GM19463 (cell line): ENCODE measurements at regions not wholly inside any gene's neighbourhood (a gene's known extent, or its start where the extent isn't known, plus 50 kb on each side); places are given as distances from the start of the nearest gene placed in this dataset.

Experiments
- ATAC-seq: cut with Tn5 transposase; IDR thresholded peaks from one replicate; pipeline ENCODE4 v1.9.1; 2021; ENCODE audit warnings: mild to moderate bottlenecking, moderate library complexity; ENCODE audit not compliant: unreplicated experiment

DNA sequence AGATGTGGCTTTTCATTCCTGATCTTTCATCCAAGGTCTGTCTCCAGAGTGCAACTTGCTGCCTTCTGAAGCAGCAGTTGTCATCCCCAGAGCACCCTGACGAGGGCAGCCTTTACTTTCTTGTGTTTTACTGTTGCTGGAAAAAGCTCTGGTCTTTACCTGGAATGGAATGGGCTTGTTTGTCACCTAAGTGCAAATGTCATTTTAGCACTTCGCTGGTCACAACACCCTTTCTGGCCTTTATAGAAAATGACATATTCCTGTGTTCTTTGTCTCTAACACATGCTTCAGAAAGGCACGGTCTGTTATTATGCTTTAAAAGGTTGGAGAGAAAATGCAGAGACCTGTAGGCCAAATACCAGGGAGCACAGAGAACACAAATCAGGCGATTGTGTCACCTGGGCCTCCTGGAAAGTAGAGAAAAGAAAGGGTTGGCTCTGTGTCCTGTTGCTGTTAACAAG, 332.7 kb upstream of the IGFBP7 start:
- ATAC-seq = peak; percentile 67

DNA sequence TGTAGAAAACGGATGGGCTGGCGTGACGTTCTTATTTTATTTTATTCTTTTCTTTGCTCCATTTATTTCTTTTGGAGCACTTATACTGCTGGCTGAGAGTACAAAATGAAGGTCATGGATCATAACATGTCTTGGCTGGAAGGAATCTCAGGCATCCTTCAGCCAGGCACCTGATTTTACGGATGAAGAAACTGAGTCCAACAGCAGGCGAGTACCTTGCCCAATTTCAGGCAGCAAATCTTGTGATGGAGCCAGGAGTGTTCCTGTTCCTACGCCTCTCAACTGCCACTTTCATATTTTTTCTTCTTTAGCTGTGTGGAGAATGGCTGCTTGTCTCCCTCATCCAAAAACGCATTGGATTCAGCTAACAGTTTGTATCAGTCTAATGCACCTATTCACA, 332.1 kb upstream of the IGFBP7 start:
- ATAC-seq = no peak

GRCh38 chr4:57437649-57438048, 327.5 kb upstream of the IGFBP7 start:
- no peak for ATAC-seq

DNA sequence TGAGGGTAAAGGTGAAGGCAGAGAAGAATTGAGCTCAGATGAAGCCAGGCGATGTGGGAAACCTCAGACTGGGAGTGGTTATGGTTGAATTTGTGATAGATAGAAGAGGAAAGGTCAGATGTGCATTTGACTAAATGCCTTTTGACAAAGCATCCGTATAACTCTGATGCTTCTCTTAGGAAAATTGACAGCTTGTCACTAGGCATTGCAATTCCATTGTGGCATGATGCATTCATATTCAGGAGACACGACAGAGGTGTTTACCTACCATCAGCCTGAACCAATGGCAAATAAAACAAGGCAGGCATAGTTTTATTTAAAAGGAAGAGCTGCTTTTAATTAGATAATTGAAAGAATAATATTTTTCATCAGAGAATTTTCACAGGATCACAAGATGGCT, 325.1 kb upstream of the IGFBP7 start:
- ATAC-seq = no peak

DNA sequence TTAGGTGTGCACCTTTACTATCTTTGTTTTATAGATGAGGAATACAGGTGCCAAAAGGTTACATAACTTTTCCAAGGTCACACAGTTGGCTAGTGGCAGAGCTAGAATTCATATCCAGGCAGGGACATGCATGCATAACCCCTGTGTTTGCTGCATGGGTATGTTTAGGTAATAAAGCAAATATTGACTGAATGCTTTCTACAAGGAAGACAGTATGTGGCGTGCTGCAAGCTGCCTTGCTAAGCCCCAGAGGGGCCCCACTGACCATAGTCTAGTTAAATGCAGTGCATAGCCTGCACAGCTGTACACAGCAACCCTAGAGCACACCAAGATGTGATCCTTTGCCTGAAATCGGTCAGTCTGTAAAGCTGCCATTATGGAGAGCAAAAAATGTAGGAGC, 320.5 kb upstream of the IGFBP7 start:
- no peak for ATAC-seq

DNA sequence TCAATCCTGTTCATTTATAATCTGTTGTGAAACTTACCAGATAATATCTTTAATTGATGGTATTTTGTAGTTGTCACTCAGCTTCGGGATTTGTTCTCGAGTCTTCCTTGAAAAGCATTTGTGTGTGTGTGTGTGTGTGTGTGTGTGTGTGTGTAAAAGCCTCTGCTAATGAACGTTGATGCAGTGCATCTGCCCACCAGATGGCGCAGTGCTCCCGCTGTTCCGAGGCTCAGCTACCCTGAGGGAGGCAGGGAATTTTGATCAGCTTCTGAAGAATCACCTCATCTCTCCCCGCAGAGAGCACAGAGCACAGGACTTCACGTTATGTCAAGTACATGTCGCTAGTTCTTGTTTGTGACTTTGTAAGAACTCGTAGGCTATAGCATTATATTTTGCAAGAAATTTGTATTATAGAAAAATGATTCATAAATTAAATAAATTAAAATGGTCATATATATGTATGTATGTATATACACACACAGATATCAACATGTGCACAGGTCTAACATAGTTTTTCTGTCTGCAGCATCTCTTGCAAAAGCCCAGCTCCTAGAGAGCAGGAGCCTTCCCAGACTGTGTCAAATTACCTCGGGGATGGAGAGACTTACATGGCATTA, 316.7 kb upstream of the IGFBP7 start:
- peak; percentile 87 for ATAC-seq

DNA sequence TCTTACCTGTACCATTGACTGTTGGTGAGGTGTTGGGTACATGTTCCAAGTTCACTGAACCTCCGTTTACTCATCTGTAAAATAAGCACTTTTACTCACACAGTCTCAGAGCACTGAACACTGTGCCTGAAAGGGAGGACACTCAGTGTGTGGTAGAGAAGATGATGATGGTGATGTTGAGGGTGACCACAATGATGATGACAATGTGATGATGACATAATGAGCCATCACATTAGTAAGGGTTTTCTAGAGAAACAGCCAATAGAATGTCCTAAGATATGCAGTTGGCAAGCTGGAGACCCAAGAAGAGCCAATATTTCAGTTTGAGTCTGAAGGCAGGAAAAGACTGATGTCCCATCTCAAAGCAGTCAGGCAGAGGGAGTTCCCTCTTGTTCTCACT, 315.4 kb upstream of the IGFBP7 start:
- ATAC-seq = no peak

- ATAC-seq = no peak
Observed at GRCh38 chr4:57424232-57424897, 314.2 kb upstream of the IGFBP7 start.

DNA sequence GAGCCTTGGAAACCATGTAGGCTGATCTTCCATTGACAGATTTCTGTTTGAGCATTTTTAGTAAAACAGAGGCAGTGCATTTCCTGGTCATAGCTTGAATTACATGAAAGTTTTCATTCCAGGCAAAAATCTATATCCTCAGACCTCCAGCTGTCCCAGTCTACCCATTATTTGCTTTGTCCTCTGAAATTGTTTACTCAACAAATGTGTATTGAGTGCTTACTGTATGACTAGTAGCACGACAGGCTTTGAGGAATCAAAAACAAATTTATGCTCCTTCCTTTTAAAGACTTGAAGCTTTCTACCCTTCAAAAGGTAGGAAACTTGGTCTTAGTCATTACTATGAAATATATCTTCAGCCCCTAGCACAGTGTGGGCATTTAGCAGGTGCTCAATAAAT, 307.9 kb upstream of the IGFBP7 start:
- no peak for ATAC-seq

- ATAC-seq = no peak
Observed at GRCh38 chr4:57412259-57413054, 302.3 kb upstream of the IGFBP7 start.

DNA sequence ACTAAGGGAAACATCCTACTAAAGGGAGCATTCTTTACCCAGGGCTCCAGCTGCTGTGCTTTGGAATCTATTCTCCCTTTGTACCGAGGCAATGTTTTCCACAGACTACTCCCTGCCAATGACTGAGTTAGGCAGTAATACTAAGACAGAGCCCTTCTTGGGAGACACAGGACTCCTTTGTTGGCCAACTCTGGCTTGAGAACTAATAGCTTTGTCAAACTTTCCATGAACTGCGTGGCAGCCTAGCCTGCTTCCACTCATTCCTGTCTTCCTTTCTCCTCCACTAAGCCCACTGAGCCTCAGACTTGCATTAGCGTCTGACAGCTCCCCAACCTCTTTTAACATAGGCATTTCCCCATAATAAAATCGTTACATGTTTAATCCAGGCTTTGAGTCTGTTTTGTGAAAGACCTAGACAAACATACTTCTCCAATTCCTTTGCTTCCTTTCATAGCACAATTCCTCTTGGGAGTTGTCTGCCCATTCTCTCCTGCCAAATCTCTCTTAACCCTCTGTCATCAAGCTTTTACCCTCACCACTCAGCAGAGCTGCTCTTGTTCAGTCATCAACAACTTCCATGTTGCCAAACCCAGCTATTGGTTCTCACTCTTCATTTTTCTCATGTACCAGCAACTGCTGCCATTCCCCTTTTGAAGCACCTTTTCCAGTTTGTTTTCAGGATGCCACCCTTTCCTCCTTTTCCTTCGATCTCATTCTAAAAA, 300.3 kb upstream of the IGFBP7 start:
- no peak for ATAC-seq

DNA sequence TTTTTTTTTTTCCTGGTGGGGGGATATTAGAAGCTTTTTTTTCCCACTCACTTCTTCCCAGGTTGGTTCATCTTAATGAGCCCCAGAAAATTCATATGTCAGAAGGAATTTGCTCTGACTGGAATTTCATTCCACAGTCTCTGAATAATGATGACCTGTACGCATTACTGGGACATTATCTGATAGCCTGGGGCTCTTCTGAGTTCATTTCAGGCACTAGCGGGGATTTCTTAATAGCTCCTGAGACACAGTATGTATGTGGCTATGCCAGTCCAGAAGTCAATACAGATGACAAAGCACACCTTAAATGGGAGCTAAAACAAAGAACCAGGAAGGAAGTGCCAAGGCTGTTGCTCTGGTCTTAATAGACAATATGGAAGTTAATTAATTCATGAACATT, 295.2 kb upstream of the IGFBP7 start:
- no peak for ATAC-seq

- no peak for ATAC-seq
Observed at GRCh38 chr4:57404483-57404882, 294.3 kb upstream of the IGFBP7 start.

DNA sequence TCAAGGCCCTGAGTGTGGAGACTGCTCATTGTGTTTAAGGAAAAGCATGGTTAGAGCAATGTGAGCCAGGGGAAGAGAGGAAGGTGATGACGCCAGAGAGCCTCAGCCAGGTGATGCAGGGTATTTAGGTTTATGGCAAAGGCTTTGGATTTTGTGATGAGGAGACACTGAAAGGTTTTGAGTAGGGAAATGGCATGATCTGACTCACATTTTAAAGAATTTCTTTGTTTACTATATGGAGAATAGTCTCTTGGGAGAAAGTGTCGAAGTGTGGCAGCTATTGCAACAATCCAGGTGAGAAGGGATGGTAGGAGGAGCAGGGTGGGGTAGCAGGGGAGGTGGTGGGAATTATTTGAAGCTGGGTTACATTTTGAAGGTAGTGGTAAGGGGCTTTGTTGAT, 293.4 kb upstream of the IGFBP7 start:
- ATAC-seq = no peak

- ATAC-seq = no peak
Observed at GRCh38 chr4:57401586-57401985, 291.4 kb upstream of the IGFBP7 start.

GRCh38 chr4:57378766-57379165, 268.6 kb upstream of the IGFBP7 start:
- no peak for ATAC-seq

DNA sequence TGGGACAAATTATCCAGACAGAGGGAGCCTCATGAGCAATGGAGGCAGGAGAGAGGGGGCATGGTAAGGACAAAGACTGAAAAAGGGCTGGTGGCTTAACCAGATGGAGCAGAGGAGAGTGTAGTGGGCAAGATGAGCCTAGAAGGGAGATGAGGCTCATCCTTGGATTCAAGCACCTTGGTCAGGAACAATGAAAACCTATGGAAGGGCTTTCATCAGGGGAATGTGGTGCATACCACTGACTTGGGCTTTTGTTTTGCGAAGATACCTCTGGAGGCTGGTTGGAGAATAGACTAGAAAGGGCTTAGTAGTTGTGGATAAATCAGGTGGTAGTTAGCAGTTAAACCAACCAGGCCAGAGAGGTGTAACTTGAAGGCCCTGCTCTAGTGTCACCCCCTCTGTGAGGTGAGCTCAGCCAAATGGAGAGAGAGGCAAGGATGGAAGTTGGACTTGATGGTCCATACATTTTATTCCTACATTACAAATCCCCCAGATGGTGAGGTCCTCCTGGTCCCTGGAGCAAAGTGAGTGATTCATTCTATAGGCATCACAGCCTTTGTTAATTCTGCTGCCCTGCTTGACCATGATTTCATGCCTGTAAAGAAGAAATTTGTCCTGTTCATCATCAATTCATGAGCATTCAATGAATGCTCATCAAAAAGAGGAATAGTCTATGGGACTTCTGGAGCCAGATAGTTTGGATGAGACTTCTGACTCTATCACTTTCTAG, 264.8 kb upstream of the IGFBP7 start:
- ATAC-seq = no peak

- ATAC-seq = no peak
Observed at GRCh38 chr4:57373991-57374390, 263.8 kb upstream of the IGFBP7 start.

- no peak for ATAC-seq
Observed at GRCh38 chr4:57371671-57372070, 261.5 kb upstream of the IGFBP7 start.

DNA sequence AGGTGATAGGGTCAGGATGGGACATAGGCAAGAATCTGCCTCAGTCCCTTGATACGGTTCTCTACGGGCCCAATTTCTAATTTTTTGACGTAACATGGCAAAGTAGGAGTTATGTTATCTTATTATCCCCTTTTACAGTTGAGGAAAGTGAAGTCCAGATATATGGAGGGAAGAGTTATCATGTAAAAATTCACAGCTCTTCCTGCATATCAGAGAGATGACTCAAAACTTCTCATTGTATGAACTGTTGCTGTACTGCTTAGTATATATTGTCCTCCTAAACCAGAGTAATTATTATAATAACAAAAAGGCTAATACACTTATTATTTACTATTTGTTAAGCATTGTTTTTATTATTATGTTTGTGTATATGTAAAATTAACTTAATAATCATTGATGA, 260.5 kb upstream of the IGFBP7 start:
- no peak for ATAC-seq

DNA sequence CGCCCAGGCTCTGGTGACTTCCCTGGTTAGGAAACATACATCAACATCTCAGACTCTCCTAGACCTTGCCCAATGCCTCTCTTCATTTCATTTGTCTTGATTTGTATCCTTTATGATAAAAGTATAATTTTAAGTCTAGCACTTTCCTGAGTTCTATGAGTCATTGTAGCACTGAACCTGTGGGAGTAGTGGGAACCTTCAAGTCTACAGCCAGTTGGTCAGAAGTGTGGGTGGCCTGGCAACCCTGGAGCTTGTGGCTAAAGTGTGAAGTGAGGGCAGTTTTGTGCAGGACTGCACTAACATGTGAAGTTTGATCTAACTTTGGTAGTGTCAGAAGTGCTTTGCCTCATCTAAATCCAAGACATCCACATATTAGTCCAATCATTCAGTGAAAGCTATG, 259.3 kb upstream of the IGFBP7 start:
- ATAC-seq = no peak
